ENCODE measurements at regions not wholly inside any gene's neighbourhood (a gene's known extent, or its start where the extent isn't known, plus 50 kb on each side); places are given as distances from the start of the nearest gene placed in this dataset.
A peak's percentile ranks its signal among the peaks of the same experiment; 100 is the strongest.
"Not testable (repeated sequence)": the region's sequence is repeated elsewhere in the genome, so short reads cannot be mapped to it uniquely, and the experiment has no call there.

DNA sequence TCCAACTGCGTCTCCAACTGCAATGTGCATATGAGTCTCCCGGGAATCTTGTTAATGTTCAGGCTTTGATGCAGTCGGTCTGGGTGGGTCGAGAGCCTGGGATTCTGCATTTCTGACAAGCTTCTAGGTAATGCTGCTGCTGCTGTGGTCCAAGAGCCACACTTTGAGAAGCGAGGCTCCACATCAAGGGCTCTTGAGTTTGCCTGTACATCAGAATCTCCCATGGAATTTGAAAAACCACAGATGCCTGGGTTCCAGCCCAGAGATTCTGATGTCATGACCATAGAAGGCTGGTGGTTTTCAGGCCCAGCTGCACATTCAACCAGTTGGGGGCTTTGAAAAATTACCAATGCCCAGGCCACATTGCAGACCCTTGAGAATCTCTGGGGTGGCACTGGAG is 93.9 kb upstream of the TARDBP start:
- ATAC-seq (ENCODE audit: low read depth in 2 of 2), result no peak
- DNase-seq, result no peak
- Mint-ChIP-seq H3K4me1 (peaks cover 8 to 30% (median 22%) of the 10 kb centered on the region in 4 donors), H3K36me3 (no peaks in the 10 kb centered on the region), H3K27ac (peak overlapping the region; percentile 29 to 71 (median 55)), H3K4me3 (peak overlapping the region in 1 of 4 donors; percentile 19), H3K9me3 (peaks cover 0 to 2% (median 0%) of the 10 kb centered on the region in 7 donors), H3K27me3 (peaks cover 52% of the 10 kb centered on the region)
- no peaks in the 10 kb centered on the region for H3K27me3 ChIP-seq (ENCODE audit: control insufficient read depth, insufficient read depth, low read length)
- no peak overlapping the region for H3K27ac ChIP-seq (ENCODE audit: insufficient read depth, low read length, poor library complexity, severe bottlenecking)
- H3K9me3 ChIP-seq (ENCODE audit: control insufficient read depth in 2 of 2, low read length in 2 of 2), result no peaks in the 10 kb centered on the region
- peaks cover 26% of the 10 kb centered on the region for H3K4me1 ChIP-seq (ENCODE audit: control insufficient read depth, insufficient read depth, low read length, poor library complexity, severe bottlenecking)
- H3K4me3 ChIP-seq (ENCODE audit: low read depth, low read length), result no peak overlapping the region
- H3K36me3 ChIP-seq (ENCODE audit: control insufficient read depth, insufficient read depth, low read length), result no peaks in the 10 kb centered on the region

DNA sequence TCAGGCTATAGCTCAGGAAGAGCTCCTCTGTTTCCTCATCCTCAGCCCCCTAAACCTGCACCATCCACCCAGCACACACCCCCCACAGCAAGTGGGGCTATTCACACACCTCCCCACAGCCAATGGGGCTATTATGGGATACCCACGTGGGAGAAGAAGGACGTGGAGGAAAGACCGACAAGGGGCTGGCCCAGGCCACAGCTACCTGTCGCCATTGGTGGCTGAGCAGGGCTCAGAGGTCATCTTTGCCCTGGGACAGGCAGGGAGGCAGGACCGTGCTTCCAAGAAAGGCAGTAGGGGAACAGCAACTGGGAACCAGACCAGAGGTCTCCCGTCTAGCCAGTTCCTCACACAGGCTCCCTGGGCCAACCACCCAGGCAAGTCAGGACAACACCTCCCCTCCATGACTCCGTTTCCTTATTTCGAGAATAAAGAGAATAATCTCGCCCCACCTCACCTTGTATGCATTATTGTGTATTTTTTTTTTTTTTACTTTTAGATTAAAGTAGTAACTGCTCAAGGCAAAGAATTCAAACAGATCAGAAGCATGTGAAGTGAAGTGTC is 92.3 kb upstream of the TARDBP start:
- peaks cover 8 to 28% (median 22%) of the 10 kb centered on the region in 4 donors for H3K4me1 Mint-ChIP-seq
- no peaks in the 10 kb centered on the region for H3K27me3 ChIP-seq (ENCODE audit: control insufficient read depth, insufficient read depth, low read length)
- H3K9me3 Mint-ChIP-seq, result peaks cover 0 to 2% (median 0%) of the 10 kb centered on the region in 7 donors
- no peak overlapping the region for H3K27ac ChIP-seq (ENCODE audit: insufficient read depth, low read length, poor library complexity, severe bottlenecking)
- peaks cover 55% of the 10 kb centered on the region for H3K27me3 Mint-ChIP-seq
- no peak for DNase-seq
- ATAC-seq (ENCODE audit: low read depth in 2 of 2), result no peak
- peaks cover 26% of the 10 kb centered on the region for H3K4me1 ChIP-seq (ENCODE audit: control insufficient read depth, insufficient read depth, low read length, poor library complexity, severe bottlenecking)
- no peak overlapping the region for H3K27ac Mint-ChIP-seq
- H3K4me3 Mint-ChIP-seq, result no peak overlapping the region
- H3K36me3 ChIP-seq (ENCODE audit: control insufficient read depth, insufficient read depth, low read length), result no peaks in the 10 kb centered on the region
- no peak overlapping the region for H3K4me3 ChIP-seq (ENCODE audit: low read depth, low read length)
- H3K36me3 Mint-ChIP-seq, result no peaks in the 10 kb centered on the region
- H3K9me3 ChIP-seq (ENCODE audit: control insufficient read depth in 2 of 2, low read length in 2 of 2), result no peaks in the 10 kb centered on the region

- not testable (repeated sequence) for ATAC-seq (ENCODE audit: low read depth in 2 of 2); H3K27ac ChIP-seq (ENCODE audit: insufficient read depth, low read length, poor library complexity, severe bottlenecking); H3K9me3 ChIP-seq (ENCODE audit: control insufficient read depth in 2 of 2, low read length in 2 of 2); H3K36me3 ChIP-seq (ENCODE audit: control insufficient read depth, insufficient read depth, low read length); H3K27me3 ChIP-seq (ENCODE audit: control insufficient read depth, insufficient read depth, low read length); H3K4me3 ChIP-seq (ENCODE audit: low read depth, low read length); DNase-seq; H3K4me3 Mint-ChIP-seq; H3K36me3 Mint-ChIP-seq; H3K4me1 ChIP-seq (ENCODE audit: control insufficient read depth, insufficient read depth, low read length, poor library complexity, severe bottlenecking); H3K9me3 Mint-ChIP-seq
- peaks cover 4 to 12% (median 11%) of the 10 kb centered on the region in 4 donors for H3K4me1 Mint-ChIP-seq
- peaks cover 55% of the 10 kb centered on the region for H3K27me3 Mint-ChIP-seq
- peak overlapping the region in 1 of 3 donors; percentile 43 for H3K27ac Mint-ChIP-seq
Measured at GRCh38 chr1:10922315-10923060, 90.0 kb upstream of the TARDBP start.

DNA sequence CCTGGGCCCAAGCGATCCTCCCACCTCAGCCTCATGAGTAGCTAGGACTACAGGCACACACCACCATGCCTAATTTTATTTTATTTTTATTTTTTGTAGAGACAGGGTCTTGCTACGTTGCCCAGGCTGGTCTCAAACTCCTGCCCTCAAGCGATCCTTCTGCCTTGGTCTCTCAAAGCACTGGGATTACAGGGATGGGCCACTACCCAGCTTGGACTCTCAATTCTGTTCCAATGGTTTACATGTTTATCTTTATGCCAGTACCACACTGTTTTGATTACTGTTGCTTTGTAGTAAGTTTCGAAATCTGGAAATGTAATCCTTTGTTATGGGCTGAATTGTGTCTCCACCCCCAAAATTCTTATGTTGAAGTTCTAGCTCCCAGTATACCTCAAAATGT is 88.4 kb upstream of the TARDBP start:
- Mint-ChIP-seq H3K4me1 (no peaks in the 10 kb centered on the region), H3K27ac (no peak overlapping the region), H3K27me3 (peaks cover 45% of the 10 kb centered on the region), H3K4me3 (no peak overlapping the region), H3K9me3 (peaks cover 0 to 2% (median 0%) of the 10 kb centered on the region in 7 donors), H3K36me3 (no peaks in the 10 kb centered on the region)
- Histone ChIP-seq H3K27ac (ENCODE audit: insufficient read depth, low read length, poor library complexity, severe bottlenecking) (no peak overlapping the region), H3K27me3 (ENCODE audit: control insufficient read depth, insufficient read depth, low read length) (no peaks in the 10 kb centered on the region), H3K36me3 (ENCODE audit: control insufficient read depth, insufficient read depth, low read length) (no peaks in the 10 kb centered on the region), H3K9me3 (ENCODE audit: control insufficient read depth in 2 of 2, low read length in 2 of 2) (peaks cover 3 to 6% of the 10 kb centered on the region in 2 experiments), H3K4me1 (ENCODE audit: control insufficient read depth, insufficient read depth, low read length, poor library complexity, severe bottlenecking) (no peaks in the 10 kb centered on the region), H3K4me3 (ENCODE audit: low read depth, low read length) (no peak overlapping the region)
- DNase-seq (no peak), ATAC-seq (ENCODE audit: low read depth in 2 of 2) (no peak)

DNA sequence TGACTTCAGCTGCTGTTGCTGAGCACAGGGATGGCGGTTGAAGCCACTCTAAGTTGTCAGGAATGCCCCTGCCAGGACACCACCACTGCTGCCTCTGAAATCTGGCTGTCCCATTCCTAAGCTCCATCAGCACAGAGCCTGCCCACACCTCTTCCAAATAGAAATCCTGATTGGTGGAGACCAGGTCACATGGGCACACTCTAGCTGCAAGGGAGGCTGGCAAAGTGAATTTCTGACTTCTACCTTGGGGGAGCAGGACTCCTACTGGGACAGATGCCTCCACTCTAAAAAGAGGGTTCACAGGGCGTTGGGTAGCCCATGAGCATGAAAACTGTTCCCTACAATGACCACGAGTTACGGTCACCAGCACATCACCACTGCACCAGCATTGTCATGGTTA is 83.8 kb upstream of the TARDBP start:
- Mint-ChIP-seq H3K27me3 (peaks cover 20% of the 10 kb centered on the region), H3K27ac (no peak overlapping the region), H3K4me1 (peaks cover 0 to 13% (median 5%) of the 10 kb centered on the region in 4 donors), H3K4me3 (no peak overlapping the region), H3K9me3 (peaks cover 0 to 2% (median 0%) of the 10 kb centered on the region in 7 donors), H3K36me3 (no peaks in the 10 kb centered on the region)
- H3K4me3 ChIP-seq (ENCODE audit: low read depth, low read length), result no peak overlapping the region
- no peaks in the 10 kb centered on the region for H3K36me3 ChIP-seq (ENCODE audit: control insufficient read depth, insufficient read depth, low read length)
- ATAC-seq (ENCODE audit: low read depth in 2 of 2), result no peak
- no peaks in the 10 kb centered on the region for H3K4me1 ChIP-seq (ENCODE audit: control insufficient read depth, insufficient read depth, low read length, poor library complexity, severe bottlenecking)
- no peak overlapping the region for H3K27ac ChIP-seq (ENCODE audit: insufficient read depth, low read length, poor library complexity, severe bottlenecking)
- no peak for DNase-seq
- peaks cover 3 to 9% of the 10 kb centered on the region in 2 experiments for H3K9me3 ChIP-seq (ENCODE audit: control insufficient read depth in 2 of 2, low read length in 2 of 2)
- H3K27me3 ChIP-seq (ENCODE audit: control insufficient read depth, insufficient read depth, low read length), result no peaks in the 10 kb centered on the region

DNA sequence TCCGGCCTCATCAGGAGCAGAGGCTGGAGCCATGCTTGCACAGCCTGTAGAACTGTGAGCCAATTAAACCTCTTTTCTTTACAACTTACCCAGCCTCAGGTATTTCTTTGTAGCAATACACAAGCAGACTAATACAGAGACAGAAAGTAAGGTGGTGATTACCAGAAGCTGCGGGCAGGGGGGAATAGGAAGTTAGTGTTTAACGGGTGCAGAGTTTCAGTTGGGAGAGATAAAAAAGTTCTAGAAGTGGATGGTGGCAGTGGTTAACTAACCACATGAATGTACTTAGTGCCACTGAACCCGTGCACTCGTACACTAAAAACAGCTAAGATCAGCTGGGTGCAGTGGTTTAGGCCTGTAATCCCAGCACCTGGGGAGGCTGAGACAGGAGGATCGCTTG is 80.4 kb upstream of the TARDBP start:
- Mint-ChIP-seq H3K27ac (peak overlapping the region in 2 of 3 donors; percentile 15 to 48), H3K4me3 (peak overlapping the region in 2 of 4 donors; percentile 4), H3K27me3 (peaks cover 6% of the 10 kb centered on the region), H3K4me1 (peaks cover 0 to 18% (median 5%) of the 10 kb centered on the region in 4 donors), H3K9me3 (peaks cover 0 to 2% (median 0%) of the 10 kb centered on the region in 7 donors), H3K36me3 (no peaks in the 10 kb centered on the region)
- Histone ChIP-seq H3K27me3 (ENCODE audit: control insufficient read depth, insufficient read depth, low read length) (no peaks in the 10 kb centered on the region), H3K27ac (ENCODE audit: insufficient read depth, low read length, poor library complexity, severe bottlenecking) (no peak overlapping the region), H3K9me3 (ENCODE audit: control insufficient read depth in 2 of 2, low read length in 2 of 2) (peaks cover 3 to 9% of the 10 kb centered on the region in 2 experiments), H3K4me1 (ENCODE audit: control insufficient read depth, insufficient read depth, low read length, poor library complexity, severe bottlenecking) (no peaks in the 10 kb centered on the region), H3K4me3 (ENCODE audit: low read depth, low read length) (no peak overlapping the region), H3K36me3 (ENCODE audit: control insufficient read depth, insufficient read depth, low read length) (no peaks in the 10 kb centered on the region)
- DNase-seq (peak in 2 of 3 donors; percentile 21 to 55), ATAC-seq (ENCODE audit: low read depth in 2 of 2) (peak; percentile 34 to 56)

DNA sequence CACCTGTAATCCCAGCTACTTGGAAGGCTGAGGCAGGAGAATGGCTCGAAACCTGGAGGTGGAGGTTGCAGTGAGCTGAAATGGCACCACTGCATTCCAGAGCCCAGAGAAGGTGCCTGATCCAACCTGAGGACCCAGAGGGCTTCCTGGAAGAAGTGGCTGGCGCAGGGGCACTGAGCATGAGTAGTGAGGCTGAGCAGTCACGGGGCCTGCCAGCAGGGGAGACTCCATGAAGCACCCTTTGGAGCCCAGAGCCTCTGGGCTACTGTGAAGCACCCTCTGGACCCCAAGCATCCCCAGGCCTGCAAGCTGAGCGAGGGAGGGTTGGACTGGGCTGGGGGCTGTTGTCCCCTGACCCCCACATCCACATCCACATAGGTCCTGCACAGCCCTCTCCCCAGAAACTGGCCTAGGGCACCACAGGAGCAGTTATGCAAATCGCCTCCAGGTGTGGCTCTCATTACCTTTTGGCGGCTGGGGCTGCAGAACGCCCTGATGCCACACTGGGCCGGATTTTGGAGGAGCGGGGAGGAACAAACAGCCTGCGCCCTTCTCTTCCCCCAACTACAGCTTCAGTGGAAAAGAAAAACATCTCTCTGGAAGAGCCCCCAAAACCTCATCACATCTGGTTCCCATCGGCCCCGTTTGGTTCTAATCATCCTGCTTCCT is 78.2 kb upstream of the TARDBP start:
- H3K4me1 ChIP-seq (ENCODE audit: control insufficient read depth, insufficient read depth, low read length, poor library complexity, severe bottlenecking), result no peaks in the 10 kb centered on the region
- H3K27me3 Mint-ChIP-seq, result peaks cover 6% of the 10 kb centered on the region
- H3K27ac ChIP-seq (ENCODE audit: insufficient read depth, low read length, poor library complexity, severe bottlenecking), result no peak overlapping the region
- peaks cover 0 to 27% (median 6%) of the 10 kb centered on the region in 4 donors for H3K4me1 Mint-ChIP-seq
- no peaks in the 10 kb centered on the region for H3K9me3 ChIP-seq (ENCODE audit: control insufficient read depth in 2 of 2, low read length in 2 of 2)
- no peak overlapping the region for H3K4me3 ChIP-seq (ENCODE audit: low read depth, low read length)
- peak overlapping the region in 1 of 3 donors; percentile 32 for H3K27ac Mint-ChIP-seq
- H3K9me3 Mint-ChIP-seq, result peaks cover 0 to 2% (median 0%) of the 10 kb centered on the region in 7 donors
- DNase-seq, result no peak
- no peak overlapping the region for H3K4me3 Mint-ChIP-seq
- H3K36me3 ChIP-seq (ENCODE audit: control insufficient read depth, insufficient read depth, low read length), result no peaks in the 10 kb centered on the region
- no peak for ATAC-seq (ENCODE audit: low read depth in 2 of 2)
- H3K27me3 ChIP-seq (ENCODE audit: control insufficient read depth, insufficient read depth, low read length), result no peaks in the 10 kb centered on the region
- no peaks in the 10 kb centered on the region for H3K36me3 Mint-ChIP-seq
